ENCODE measurements at regions not wholly inside any gene's neighbourhood (a gene's known extent, or its start where the extent isn't known, plus 50 kb on each side); places are given as distances from the start of the nearest gene placed in this dataset.

DNA sequence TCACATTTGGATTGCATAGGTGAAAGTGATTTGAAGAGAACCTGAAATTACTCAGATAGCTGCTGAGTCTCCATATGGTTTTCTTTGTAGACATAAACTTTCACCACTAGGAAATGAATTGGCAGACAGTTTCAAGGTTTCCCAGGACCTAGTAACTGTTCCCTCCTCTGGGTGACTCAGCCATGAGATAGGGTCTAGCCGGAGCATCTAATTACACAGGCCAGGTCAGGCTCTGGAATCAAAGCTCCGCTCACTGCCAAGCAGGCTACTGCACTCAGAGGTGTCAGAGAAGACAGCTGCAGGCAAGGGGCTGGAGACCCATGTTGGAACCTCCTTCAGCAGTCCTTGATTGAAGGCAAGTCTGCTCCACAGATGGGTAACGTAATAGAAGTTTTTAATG is 429.2 kb downstream of the TNS1 start:
- no peak for DNase-seq

DNA sequence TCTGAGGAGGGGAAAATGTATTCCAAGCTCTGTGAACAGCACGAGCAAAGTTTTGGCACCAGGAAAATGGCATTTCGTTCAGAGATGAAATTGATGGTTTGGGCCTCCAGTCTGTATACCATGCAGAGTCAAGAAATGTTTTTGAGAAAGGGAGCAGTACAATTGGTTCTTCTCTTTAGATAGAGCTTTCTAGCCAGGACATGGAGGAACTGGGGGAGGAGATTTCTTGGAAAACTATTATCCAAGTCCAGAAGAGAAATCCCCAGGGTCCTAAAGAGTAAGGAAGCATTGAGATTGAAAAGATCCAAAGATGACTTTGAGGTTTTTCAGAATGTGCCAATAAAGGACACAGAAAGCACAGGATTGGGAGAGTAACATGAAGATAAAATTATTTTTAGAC is 432.4 kb downstream of the TNS1 start:
- DNase-seq = no peak

DNA sequence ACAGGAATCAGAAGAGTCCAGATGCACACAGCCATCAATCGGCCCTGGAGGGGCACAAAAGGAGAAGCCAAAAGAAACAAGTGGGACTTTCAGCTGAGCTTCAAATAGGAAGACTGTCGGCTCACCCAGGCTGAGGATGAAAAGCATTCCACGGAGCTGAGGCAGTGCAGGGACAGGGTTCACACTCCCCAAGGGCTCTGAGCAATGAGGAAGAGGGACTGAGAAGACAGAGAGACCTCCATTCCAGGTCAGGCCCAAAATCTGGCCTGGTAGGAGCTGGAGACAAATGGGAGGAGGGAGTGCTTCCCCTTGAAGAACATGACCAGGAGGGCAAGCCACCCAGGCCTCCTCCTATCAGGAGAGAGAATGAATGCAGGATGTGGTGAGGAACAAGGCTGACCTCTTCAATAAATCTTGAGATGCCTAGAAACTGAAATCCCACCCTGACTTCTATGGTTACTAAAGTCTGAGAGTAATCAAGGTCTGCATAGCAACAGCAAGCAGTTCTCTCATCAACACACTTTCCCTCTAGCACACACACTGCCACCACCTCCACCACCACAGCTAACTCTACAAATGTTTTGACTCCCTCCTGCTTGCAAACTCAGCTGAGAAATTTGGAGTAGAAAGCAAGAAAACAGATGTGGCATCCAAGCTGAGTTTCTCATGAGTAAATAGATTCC is 434.4 kb downstream of the TNS1 start:
- DNase-seq = no peak

- no peak for DNase-seq
These were observed 439.2 kb downstream of the TNS1 start for GRCh38 chr2:217563565-217563964.

DNA sequence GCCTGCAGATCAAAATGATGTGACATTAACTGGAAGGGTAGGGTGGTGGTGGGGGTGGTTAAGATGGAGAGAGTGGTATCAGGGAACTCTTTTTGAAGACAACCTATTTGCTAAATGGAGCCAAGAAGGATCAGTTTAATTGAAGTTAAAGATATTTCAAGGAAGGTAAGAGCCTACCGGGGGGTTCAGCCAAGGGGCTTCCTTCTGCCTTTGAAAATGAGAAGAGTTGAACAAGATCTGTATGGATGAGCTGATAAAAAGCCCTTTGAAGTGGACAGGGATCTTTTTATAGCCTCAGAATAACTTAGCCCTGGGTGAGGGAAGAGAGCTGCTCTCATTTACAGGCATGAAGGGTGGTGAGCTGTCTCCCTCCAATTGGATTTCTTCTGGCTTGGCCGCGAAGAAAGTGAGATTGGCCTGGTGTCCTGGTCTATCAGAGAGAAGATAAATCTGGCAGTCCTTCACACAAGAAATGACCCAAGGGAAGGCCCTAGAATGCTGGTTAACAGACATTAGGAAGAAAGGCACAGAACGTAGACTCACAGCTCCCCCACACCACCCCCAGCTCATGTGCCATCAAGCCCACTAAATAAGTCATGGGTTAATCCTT is 439.8 kb downstream of the TNS1 start:
- DNase-seq = no peak

DNA sequence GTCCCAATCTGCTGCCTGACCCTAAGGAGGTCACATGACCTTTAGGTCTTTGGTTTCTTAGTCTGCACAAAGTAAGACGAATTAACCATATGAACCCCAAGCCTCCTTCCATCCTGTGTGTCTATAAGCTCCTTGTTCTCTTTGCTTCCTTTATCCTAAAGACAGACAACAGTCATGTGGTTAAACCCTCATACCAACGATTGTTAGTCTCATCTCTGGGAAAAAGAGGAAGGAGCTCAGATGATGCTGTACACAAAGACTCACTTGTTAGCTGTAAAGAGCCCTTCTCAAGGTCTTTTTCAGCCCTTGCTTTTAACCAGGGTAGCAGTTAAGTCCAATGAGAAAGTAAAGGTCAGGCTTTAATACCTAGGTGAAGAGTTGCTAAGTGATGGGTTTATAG is 443.7 kb downstream of the TNS1 start:
- no peak for DNase-seq

GRCh38 chr2:217555081-217555876 is 447.5 kb downstream of the TNS1 start:
- no peak for DNase-seq

DNA sequence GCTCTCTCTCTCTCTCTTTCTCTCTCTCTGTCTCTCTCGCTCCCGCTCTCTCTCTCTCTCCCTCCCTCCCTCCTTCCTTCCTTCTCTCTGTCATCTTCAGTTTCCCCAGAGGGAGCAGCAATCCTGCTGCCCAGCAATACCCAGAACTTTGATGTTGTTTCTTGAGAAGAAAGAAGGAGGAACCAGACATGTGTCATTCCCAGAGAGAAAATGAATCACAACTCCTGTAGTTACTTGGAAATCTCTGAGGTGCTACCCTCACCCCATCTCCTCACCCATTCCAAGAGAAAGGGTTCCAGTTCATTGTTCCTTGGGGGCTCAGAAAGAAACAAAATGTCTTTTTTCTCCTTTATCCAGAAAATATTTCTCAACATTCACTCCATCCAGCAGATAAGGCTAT is 449.1 kb downstream of the TNS1 start:
- no peak for DNase-seq

DNA sequence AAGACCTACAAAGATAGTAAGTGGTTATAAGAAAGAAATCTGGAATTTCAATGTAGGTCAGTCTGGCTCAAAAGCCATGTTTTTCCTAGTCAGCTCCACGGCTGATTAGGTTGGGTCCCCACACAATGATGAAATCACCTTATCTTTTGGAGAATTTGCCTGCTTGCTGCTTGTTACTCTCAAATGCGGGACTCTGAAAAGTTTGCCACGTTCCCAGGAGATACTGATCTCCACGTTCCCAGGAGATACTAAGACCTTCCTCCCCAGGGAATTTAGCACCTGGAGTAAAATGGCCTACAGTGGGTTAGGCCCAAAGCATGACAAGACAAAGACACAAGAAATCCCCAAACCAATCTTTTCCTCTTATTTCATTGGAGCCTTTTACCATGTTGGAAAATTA is 449.6 kb downstream of the TNS1 start:
- DNase-seq = no peak

DNA sequence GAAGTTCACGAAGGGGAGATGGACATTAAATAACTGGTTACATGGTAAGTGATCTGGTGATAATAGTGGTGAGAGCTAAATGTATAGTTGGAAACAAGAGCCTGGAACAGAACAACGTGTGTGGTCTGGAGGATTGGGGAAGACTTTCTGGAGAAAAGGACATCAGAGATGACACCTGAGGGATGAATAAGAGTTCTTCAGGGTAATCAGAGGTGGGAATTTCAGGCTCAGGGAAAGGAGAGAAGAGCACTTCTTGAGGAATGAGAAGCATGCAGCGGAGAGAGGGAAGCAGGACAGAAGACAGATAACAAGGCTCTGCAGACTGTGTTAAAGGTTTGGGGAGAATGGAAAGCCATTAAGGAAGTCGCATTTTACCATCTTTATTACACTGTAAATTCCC is 450.7 kb downstream of the TNS1 start:
- no peak for DNase-seq

DNA sequence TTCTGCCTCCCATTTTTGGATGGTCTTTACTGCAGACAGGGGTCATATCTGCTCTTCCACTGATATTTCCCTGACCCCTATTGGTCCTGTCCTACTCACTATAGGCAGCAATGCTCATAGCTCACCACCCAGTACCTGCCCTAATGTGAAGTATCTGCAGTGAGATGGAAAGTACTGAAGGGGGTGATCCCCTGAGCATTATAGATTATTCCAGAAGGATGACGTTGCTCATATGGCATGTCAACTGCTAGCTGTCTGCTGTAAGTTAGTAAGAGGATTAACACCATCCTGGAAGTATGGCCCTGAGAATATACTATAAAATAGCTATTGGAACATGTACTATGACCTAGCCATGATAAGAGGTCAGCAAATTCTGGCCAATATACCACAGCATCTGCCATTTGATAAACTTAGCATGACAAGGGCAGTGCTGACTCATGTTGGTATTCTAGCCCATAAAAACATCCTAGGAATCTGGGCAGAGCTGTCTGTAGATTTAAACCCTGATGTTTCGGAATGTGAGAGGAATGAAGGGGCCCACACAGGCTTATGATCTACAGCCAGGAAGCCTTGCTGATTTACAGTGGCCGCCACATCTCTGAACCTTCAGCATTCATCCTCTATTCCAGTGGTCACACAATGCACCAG is 451.4 kb downstream of the TNS1 start:
- no peak for DNase-seq

DNA sequence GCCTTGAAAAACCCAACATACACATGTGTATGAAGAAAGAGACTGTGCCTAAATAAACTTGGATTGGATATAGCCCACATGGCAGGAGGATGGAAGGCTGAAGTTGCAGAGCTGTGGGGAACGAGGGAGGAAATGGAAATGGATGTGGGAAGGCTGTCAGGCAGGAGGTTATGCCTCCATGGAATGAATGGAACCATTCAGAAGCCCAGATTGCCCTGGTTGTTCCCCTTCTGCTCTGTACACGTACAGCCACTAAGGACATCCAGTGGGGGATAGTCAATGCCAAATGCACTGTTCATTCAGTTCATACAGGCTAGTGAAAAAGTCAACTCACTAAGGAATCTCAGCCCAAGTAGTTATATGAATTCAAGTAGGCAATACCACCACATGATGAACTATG is 463.7 kb downstream of the TNS1 start:
- no peak for DNase-seq

- no peak for DNase-seq
These were observed 464.1 kb downstream of the TNS1 start for GRCh38 chr2:217538719-217539118.

GRCh38 chr2:217535957-217536708 is 466.7 kb downstream of the TNS1 start:
- DNase-seq = no peak

GRCh38 chr2:217530392-217531090 is 472.3 kb downstream of the TNS1 start:
- no peak for DNase-seq

DNA sequence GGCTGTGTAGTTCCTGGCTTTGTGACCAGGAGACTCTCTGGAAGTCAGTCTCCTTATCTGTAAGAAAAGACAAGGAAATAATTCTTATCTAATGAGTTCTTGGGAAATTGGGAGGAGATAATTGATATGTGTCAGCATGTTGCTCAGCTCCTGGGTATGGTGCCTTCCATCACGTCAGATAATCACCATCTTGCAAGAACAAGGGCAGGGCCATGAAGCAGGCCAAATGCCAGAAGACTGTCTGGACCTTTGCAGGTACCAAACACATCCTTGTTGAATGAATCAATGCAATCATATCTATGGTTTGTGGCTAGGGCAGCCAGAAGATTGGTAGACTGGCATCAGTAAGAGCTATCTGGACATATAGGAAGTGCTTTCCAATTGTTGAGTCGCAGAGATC is 473.5 kb downstream of the TNS1 start:
- no peak for DNase-seq

GRCh38 chr2:217527590-217528202 is 475.1 kb downstream of the TNS1 start:
- no peak for DNase-seq

DNA sequence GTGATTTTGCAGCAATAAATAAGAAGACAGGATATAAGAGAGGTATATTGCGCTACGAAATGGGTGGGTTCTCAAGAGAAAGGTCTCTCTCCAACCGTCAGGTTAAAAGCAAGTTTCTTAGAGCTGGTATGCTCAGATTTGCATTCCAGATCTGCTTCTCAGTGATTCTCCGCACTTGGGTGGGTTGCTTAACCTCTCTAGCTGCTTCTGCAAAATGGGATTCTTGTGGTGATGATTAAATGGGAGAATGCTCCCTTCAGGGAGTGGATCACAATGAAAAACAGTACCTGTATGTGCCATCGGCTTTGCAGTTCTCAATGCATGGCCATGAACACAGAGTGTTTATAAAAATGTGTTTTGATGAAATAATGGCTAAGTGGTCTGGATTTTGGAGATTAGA is 477.7 kb downstream of the TNS1 start:
- no peak for DNase-seq

GRCh38 chr2:217523286-217523685 is 479.5 kb downstream of the TNS1 start:
- DNase-seq = no peak

DNA sequence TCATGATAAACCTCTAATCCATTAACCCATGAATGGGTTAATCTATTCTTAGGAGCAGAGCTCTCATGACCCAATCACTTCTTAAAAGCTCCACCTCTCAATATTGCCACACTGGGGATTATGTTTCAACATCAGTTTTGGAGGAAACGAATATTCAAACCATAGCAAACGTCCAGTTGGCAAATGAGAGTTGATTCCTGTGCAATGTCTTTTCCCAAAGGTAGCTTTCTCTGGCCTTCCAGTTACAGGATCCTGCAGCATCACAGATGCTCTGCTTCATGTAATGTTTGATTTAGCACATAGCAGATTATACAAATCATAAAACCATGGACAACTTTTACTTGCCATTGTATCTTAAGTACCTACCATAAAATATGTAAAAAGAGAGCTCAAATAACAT is 481.0 kb downstream of the TNS1 start:
- no peak for DNase-seq

DNA sequence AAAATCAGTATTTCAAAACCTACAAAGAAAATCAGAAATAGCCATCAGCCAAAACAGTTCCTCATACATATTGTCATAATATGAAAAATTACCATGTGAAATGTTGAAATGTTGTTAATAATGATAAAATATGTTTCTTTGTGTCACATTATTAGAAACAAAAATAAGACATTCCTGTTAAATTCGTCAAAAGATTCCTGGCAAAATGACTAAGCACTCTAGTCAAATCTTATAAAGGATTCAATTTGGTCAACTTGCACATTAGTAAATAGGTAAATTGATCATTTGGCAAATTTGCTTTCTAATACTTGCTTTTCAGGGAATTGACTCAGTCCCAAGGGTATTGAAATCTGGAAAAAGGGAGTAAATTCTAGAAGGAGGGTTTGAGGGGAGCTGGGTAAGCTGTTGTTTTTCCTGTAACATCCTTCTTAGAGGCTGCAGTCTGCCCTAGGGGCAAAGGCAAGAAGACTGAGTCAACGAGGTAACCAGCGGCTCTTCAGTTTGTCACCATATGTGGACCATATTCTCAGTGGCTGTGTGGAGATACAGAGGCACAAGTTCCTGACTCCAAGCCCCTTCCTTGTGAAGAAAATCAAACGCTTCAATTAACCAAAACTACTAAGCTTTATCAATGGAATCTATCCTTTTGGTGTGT is 482.3 kb downstream of the TNS1 start:
- no peak for DNase-seq
